SK-N-SH (cell line): ENCODE measurements at regions not wholly inside any gene's neighbourhood (a gene's known extent, or its start where the extent isn't known, plus 50 kb on each side); places are given as distances from the start of the nearest gene placed in this dataset.
A peak's percentile ranks its signal among the peaks of the same experiment; 100 is the strongest.

ENCODE experiments used
- CTCF ChIA-PET: fragments of 300-600, 350-600 bp; formaldehyde crosslinking; extraction: SDS; loops from one replicate; lab custom pipeline; 2021; lab: Yijun Ruan, JAX
- POLR2A ChIA-PET: fragments of 350-600 bp; sonication (Branson Sonifier 250); formaldehyde crosslinking; extraction: SDS; loops from one replicate; lab custom pipeline; 2020; ENCODE audit warnings: antibody characterized with exemption, inconsistent platforms; lab: Yijun Ruan, JAX
- DNase-seq: peaks from one replicate; pipeline ENCODE4 v3.0.0; 2012
- H2AFZ ChIP-seq: fragments of 200-600 bp; sonication (generic); 2 replicates; pipeline ENCODE4 v1.8.1; 2016; ENCODE audit warnings: antibody characterized with exemption, mild to moderate bottlenecking, low read depth
- H3F3A ChIP-seq: fragments of 200-600 bp; sonication (generic); replicated peaks from 2 replicates; pipeline ENCODE3; 2016; ENCODE audit warnings: antibody characterized with exemption, mild to moderate bottlenecking; ENCODE audit not compliant: insufficient read depth
- H3K27ac ChIP-seq, 2 experiments: fragments of 200-500 bp in 1 of 2; fragments of 200-600 bp in 1 of 2; sonication (Bioruptor generic) in 1 of 2; sonication (generic), shearing (Covaris generic) in 1 of 2; 2 replicates each; pipeline versions ENCODE4 v1.5.1 to v1.6.1; 2014 to 2016; ENCODE audit warnings: low read depth in 2 of 2, inconsistent platforms in 1 of 2, low read length in 1 of 2, mild to moderate bottlenecking in 1 of 2, mixed read lengths in 1 of 2
- H3K27me3 ChIP-seq: fragments of 200-600 bp; sonication (generic), shearing (Covaris generic); 2 replicates; pipeline ENCODE4 v1.6.1; 2016; ENCODE audit warnings: mixed run types; ENCODE audit not compliant: insufficient read depth
- H3K36me3 ChIP-seq, 2 experiments: fragments of 200-500 bp in 1 of 2; fragments of 200-600 bp in 1 of 2; sonication (Bioruptor generic) in 1 of 2; sonication (generic) in 1 of 2; replicated peaks in 1 of 2; 2 replicates each; pipeline versions ENCODE3 to v1.5.1; 2014 to 2016; ENCODE audit warnings: low read length in 1 of 2, mild to moderate bottlenecking in 1 of 2; ENCODE audit not compliant: insufficient read depth in 2 of 2, control insufficient read depth in 1 of 2
- H3K4me1 ChIP-seq, 2 experiments: fragments of 200-500 bp in 1 of 2; fragments of 200-600 bp in 1 of 2; sonication (Bioruptor generic) in 1 of 2; sonication (generic), shearing (Covaris generic) in 1 of 2; 2 replicates each; pipeline versions ENCODE4 v1.5.1 to v1.6.1; 2014 to 2016; ENCODE audit warnings: low read depth in 1 of 2, low read length in 1 of 2, mixed run types in 1 of 2; ENCODE audit not compliant: insufficient read depth in 2 of 2, control insufficient read depth in 1 of 2
- H3K4me2 ChIP-seq: fragments of 200-600 bp; sonication (generic), shearing (Covaris generic); 2 replicates; pipeline ENCODE4 v1.6.1; 2017; ENCODE audit warnings: mixed run types
- H3K4me3 ChIP-seq, 2 experiments: fragments of 200-500 bp in 1 of 2; fragments of 200-600 bp in 1 of 2; sonication (Bioruptor generic) in 1 of 2; sonication (generic), shearing (Covaris generic) in 1 of 2; 2 replicates each; pipeline versions ENCODE4 v1.5.1 to v1.8.1; 2014 to 2016; ENCODE audit warnings: low read depth in 2 of 2, inconsistent platforms in 1 of 2, low read length in 1 of 2, mild to moderate bottlenecking in 1 of 2, mixed read lengths in 1 of 2, moderate library complexity in 1 of 2
- H3K79me2 ChIP-seq: fragments of 200-600 bp; sonication (generic); 2 replicates; pipeline ENCODE4 v1.8.1; 2017; ENCODE audit warnings: mild to moderate bottlenecking; ENCODE audit not compliant: insufficient read depth
- H3K9ac ChIP-seq: fragments of 200-600 bp; sonication (generic); 2 replicates; pipeline ENCODE4 v1.6.1; 2017; ENCODE audit warnings: mixed run types
- H3K9me2 ChIP-seq: fragments of 200-600 bp; sonication (generic); 2 replicates; pipeline ENCODE4 v1.6.1; 2017; ENCODE audit warnings: mixed run types
- H3K9me3 ChIP-seq: fragments of 200-600 bp; sonication (generic); 2 replicates; pipeline ENCODE4 v1.6.1; 2017; ENCODE audit warnings: mixed run types, mild to moderate bottlenecking, moderate library complexity
- H4K20me1 ChIP-seq: fragments of 200-600 bp; sonication (generic); 2 replicates; pipeline ENCODE4 v1.6.1; 2017; ENCODE audit warnings: mild to moderate bottlenecking, mixed run types; ENCODE audit not compliant: insufficient read depth
- CHD2 ChIP-seq: fragments of 150-350 bp; IDR thresholded peaks from 2 replicates; pipeline ENCODE4 v1.6.1; 2018; ENCODE audit warnings: low read length; ENCODE audit not compliant: partially characterized antibody
- ELF1 ChIP-seq: IDR thresholded peaks from 2 replicates; pipeline ENCODE4 v1.4.0; 2012
- EP300 ChIP-seq, 2 experiments: IDR thresholded peaks; 2 replicates each; pipeline versions ENCODE4 v1.4.0 to v1.6.1; 2012; ENCODE audit warnings: borderline replicate concordance in 1 of 2, low read depth in 1 of 2, low read length in 1 of 2
- EZH2phosphoT487 ChIP-seq: fragments of 200-600 bp; sonication (generic); IDR thresholded peaks from 2 replicates; pipeline ENCODE4 v1.6.1; 2017; ENCODE audit warnings: low read depth, mixed run types, mild to moderate bottlenecking, antibody characterized with exemption, moderate library complexity, borderline replicate concordance
- FOXJ3 ChIP-seq: sonication (generic); formaldehyde crosslinking; IDR thresholded peaks from 2 replicates; pipeline ENCODE4 v1.5.1; 2020; ENCODE audit warnings: mild to moderate bottlenecking, missing genetic modification reagents
- GABPA ChIP-seq: IDR thresholded peaks from 2 replicates; pipeline ENCODE4 v1.4.0; 2012; ENCODE audit warnings: low read depth, mild to moderate bottlenecking
- JUND ChIP-seq: IDR thresholded peaks from 2 replicates; pipeline ENCODE4 v1.4.0; 2012
- MXI1 ChIP-seq: IDR thresholded peaks from 2 replicates; pipeline ENCODE4 v1.6.1; 2012; ENCODE audit warnings: mild to moderate bottlenecking, low read depth, low read length, improper control_type of control experiment
- NRF1 ChIP-seq: IDR thresholded peaks from 2 replicates; pipeline ENCODE4 v1.6.1; 2012; ENCODE audit warnings: low read depth, mild to moderate bottlenecking, low read length
- POLR2AphosphoS5 ChIP-seq: IDR thresholded peaks from 2 replicates; pipeline ENCODE4 v1.6.1; 2012; ENCODE audit warnings: low read depth, low read length
- RCOR1 ChIP-seq: fragments of 150-350 bp; IDR thresholded peaks from 2 replicates; pipeline ENCODE4 v1.6.1; 2017; ENCODE audit warnings: antibody characterized with exemption, low read length
- RFX5 ChIP-seq: IDR thresholded peaks from 2 replicates; pipeline ENCODE4 v1.6.1; 2012; ENCODE audit warnings: mild to moderate bottlenecking, improper control_type of control experiment, low read length
- SIN3A ChIP-seq: IDR thresholded peaks from 2 replicates; pipeline ENCODE4 v1.6.1; 2012; ENCODE audit warnings: low read depth, mild to moderate bottlenecking, low read length, moderate library complexity, borderline replicate concordance
- SMC3 ChIP-seq: IDR thresholded peaks from 2 replicates; pipeline ENCODE4 v1.6.1; 2012; ENCODE audit warnings: low read depth, low read length, improper control_type of control experiment
- TCF12 ChIP-seq: IDR thresholded peaks from 2 replicates; pipeline ENCODE4 v1.4.0; 2012
- YY1 ChIP-seq: IDR thresholded peaks from 2 replicates; pipeline ENCODE4 v1.4.0; 2012; ENCODE audit warnings: low read depth, mild to moderate bottlenecking
- WGBS: methylation state at CpG from one replicate; pipeline ENCODE4 v1.1.6; 2017; ENCODE audit warnings: low lambda C conversion rate; 5-methylcytosine and 5-hydroxymethylcytosine counted together
- TF ChIP-seq, protein P1 (sequence below): IDR thresholded peaks from 2 replicates; pipeline ENCODE4 v1.6.1; 2012; ENCODE audit warnings: mild to moderate bottlenecking, low read depth, low read length, moderate library complexity
- TF ChIP-seq, protein P2 (sequence below): fragments of 150-350 bp; IDR thresholded peaks from 2 replicates; pipeline ENCODE4 v1.6.1; 2016; ENCODE audit warnings: mild to moderate bottlenecking, low read depth, low read length
- TF ChIP-seq, protein P3 (sequence below): IDR thresholded peaks from 2 replicates; pipeline ENCODE4 v1.4.0; 2012; ENCODE audit warnings: low read depth, borderline replicate concordance
- TF ChIP-seq, protein P4 (sequence below): IDR thresholded peaks from 2 replicates; pipeline ENCODE4 v1.4.0; 2012; ENCODE audit warnings: low read depth, borderline replicate concordance

DNA sequence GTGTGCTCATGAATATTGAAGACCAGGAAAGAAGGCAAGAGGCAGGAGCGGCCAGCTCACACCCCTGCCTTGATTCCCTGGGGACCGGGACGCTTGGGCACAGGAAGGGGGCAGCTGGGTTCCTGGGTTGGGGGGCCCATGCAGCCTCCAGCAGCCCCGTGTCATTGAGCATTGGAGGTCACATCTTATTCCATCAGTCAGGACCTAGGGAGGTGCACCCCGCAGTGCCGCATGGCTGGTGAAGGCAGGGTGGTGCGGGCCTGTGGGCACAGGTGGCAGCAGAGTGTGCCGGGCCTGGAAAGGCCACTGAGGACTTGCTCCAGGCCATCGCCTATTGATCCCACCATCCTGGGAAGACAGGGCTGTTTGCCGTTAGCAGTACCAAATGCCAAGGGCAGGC is 116.3 kb upstream of the NECTIN1 start (continued):
- no peak for TF ChIP-seq FOXJ3 (CRISPR knock-in tag)
- TF ChIP-seq RCOR1: no peak
- no peak for TF ChIP-seq CHD2
- no peak for TF ChIP-seq ELF1
- TF ChIP-seq, all 33 proteins: peak for 0

DNA sequence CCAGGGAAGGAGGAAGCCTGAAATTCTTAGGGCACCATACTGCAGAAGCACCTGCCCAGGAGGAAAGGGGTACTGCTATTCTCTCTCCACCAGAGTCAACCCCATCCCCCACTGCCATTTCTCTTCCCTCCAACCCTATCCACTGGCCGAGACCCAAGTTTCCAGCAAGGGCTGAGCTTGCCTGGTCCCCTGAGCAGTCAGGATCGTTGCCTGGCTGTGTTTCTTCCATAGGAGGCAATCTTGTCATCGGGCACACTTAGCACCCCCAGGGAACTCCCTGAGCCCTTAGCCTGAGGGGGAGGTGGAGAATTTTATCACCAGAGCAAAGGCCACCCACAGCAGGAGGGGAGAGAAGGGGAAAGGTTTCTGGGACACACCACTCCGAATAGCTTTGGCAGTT is 115.8 kb upstream of the NECTIN1 start:
- Histone ChIP-seq H3F3A (no peaks in the 10 kb centered on the region), H3K9me3 (no peaks in the 10 kb centered on the region), H4K20me1 (no peaks in the 10 kb centered on the region), H3K79me2 (no peaks in the 10 kb centered on the region), H3K4me1 (peaks cover 0 to 31% of the 10 kb centered on the region in 2 experiments; a peak in 1 of 4 replicates), H3K4me2 (no peak overlapping the region), H3K27ac (no peak overlapping the region; a peak in 1 of 4 replicates), H3K9me2 (no peaks in the 10 kb centered on the region), H2AFZ (no peak overlapping the region), H3K4me3 (no peak overlapping the region), H3K9ac (no peak overlapping the region), H3K36me3 (no peaks in the 10 kb centered on the region), H3K27me3 (0 out of 2 replicates have a peak, but pooled peaks cover 8% of the 10 kb centered on the region)
- WGBS: 16% methylated on average over 4 of the region's 4 CpGs
- TF ChIP-seq, protein P1, sequence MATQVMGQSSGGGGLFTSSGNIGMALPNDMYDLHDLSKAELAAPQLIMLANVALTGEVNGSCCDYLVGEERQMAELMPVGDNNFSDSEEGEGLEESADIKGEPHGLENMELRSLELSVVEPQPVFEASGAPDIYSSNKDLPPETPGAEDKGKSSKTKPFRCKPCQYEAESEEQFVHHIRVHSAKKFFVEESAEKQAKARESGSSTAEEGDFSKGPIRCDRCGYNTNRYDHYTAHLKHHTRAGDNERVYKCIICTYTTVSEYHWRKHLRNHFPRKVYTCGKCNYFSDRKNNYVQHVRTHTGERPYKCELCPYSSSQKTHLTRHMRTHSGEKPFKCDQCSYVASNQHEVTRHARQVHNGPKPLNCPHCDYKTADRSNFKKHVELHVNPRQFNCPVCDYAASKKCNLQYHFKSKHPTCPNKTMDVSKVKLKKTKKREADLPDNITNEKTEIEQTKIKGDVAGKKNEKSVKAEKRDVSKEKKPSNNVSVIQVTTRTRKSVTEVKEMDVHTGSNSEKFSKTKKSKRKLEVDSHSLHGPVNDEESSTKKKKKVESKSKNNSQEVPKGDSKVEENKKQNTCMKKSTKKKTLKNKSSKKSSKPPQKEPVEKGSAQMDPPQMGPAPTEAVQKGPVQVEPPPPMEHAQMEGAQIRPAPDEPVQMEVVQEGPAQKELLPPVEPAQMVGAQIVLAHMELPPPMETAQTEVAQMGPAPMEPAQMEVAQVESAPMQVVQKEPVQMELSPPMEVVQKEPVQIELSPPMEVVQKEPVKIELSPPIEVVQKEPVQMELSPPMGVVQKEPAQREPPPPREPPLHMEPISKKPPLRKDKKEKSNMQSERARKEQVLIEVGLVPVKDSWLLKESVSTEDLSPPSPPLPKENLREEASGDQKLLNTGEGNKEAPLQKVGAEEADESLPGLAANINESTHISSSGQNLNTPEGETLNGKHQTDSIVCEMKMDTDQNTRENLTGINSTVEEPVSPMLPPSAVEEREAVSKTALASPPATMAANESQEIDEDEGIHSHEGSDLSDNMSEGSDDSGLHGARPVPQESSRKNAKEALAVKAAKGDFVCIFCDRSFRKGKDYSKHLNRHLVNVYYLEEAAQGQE: no peak
- TF ChIP-seq NRF1 (no peak), TCF12 (no peak), MXI1 (no peak), EZH2phosphoT487 (no peak), FOXJ3 (CRISPR knock-in tag) (no peak), SIN3A (no peak), JUND (no peak), GABPA (no peak), YY1 (no peak), CHD2 (no peak), EP300 (IDR thresholded peaks at IDR 0.05; ENCODE audit: borderline replicate concordance in 1 of 2, low read depth in 1 of 2, low read length in 1 of 2) (no peak), RFX5 (no peak), SMC3 (no peak), RCOR1 (no peak), POLR2AphosphoS5 (no peak)
- TF ChIP-seq, protein P2, sequence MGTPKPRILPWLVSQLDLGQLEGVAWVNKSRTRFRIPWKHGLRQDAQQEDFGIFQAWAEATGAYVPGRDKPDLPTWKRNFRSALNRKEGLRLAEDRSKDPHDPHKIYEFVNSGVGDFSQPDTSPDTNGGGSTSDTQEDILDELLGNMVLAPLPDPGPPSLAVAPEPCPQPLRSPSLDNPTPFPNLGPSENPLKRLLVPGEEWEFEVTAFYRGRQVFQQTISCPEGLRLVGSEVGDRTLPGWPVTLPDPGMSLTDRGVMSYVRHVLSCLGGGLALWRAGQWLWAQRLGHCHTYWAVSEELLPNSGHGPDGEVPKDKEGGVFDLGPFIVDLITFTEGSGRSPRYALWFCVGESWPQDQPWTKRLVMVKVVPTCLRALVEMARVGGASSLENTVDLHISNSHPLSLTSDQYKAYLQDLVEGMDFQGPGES: no peak
- TF ChIP-seq, protein P3, sequence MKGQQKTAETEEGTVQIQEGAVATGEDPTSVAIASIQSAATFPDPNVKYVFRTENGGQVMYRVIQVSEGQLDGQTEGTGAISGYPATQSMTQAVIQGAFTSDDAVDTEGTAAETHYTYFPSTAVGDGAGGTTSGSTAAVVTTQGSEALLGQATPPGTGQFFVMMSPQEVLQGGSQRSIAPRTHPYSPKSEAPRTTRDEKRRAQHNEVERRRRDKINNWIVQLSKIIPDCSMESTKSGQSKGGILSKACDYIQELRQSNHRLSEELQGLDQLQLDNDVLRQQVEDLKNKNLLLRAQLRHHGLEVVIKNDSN: no peak
- TF ChIP-seq, protein P4, sequence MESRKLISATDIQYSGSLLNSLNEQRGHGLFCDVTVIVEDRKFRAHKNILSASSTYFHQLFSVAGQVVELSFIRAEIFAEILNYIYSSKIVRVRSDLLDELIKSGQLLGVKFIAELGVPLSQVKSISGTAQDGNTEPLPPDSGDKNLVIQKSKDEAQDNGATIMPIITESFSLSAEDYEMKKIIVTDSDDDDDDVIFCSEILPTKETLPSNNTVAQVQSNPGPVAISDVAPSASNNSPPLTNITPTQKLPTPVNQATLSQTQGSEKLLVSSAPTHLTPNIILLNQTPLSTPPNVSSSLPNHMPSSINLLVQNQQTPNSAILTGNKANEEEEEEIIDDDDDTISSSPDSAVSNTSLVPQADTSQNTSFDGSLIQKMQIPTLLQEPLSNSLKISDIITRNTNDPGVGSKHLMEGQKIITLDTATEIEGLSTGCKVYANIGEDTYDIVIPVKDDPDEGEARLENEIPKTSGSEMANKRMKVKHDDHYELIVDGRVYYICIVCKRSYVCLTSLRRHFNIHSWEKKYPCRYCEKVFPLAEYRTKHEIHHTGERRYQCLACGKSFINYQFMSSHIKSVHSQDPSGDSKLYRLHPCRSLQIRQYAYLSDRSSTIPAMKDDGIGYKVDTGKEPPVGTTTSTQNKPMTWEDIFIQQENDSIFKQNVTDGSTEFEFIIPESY: no peak
- CTCF ChIA-PET: interaction anchor here (0.9 to 2.0 kb wide), 3 partner anchors 10 to 263 kb away, joined by 3 to 6 read pairs (median 3); no protein-coding TSS in a partner anchor
- DNase-seq: peak; percentile 46
- POLR2A ChIA-PET: no interaction called here
